ENCODE measurements at regions not wholly inside any gene's neighbourhood (a gene's known extent, or its start where the extent isn't known, plus 50 kb on each side); places are given as distances from the start of the nearest gene placed in this dataset.

GRCh38 chr7:123289200-123289599, 89.4 kb upstream of the SLC13A1 start:
- TF ChIP-seq POLR2AphosphoS5 (IDR thresholded peaks at IDR 0.05; ENCODE audit: low read depth, low read length) (no peak), CTCF (IDR thresholded peaks at IDR 0.05) (no peak), JUND (IDR thresholded peaks at IDR 0.05) (no peak), RCOR1 (IDR thresholded peaks at IDR 0.05; ENCODE audit: low read length) (no peak), PBX3 (IDR thresholded peaks at IDR 0.05) (no peak), USF2 (IDR thresholded peaks at IDR 0.05; ENCODE audit: borderline replicate concordance, low read depth, low read length) (no peak), NRF1 (IDR thresholded peaks at IDR 0.05; ENCODE audit: low read depth, low read length) (no peak), FOXM1 (IDR thresholded peaks at IDR 0.05; ENCODE audit: low read depth) (no peak), FOSL2 (IDR thresholded peaks at IDR 0.05; ENCODE audit: borderline replicate concordance, low read depth) (no peak), MAX (IDR thresholded peaks at IDR 0.05; ENCODE audit: low read depth) (no peak), RXRA (IDR thresholded peaks at IDR 0.05; ENCODE audit: borderline replicate concordance, low read depth) (no peak), GABPA (IDR thresholded peaks at IDR 0.05; ENCODE audit: low read depth) (no peak), NFIC (IDR thresholded peaks at IDR 0.05; ENCODE audit: borderline replicate concordance) (no peak), MXI1 (IDR thresholded peaks at IDR 0.05; ENCODE audit: low read depth, low read length) (no peak)

Measured in SK-N-SH (cell line).